ENCODE measurements at regions not wholly inside any gene's neighbourhood (a gene's known extent, or its start where the extent isn't known, plus 50 kb on each side); places are given as distances from the start of the nearest gene placed in this dataset.

DNA sequence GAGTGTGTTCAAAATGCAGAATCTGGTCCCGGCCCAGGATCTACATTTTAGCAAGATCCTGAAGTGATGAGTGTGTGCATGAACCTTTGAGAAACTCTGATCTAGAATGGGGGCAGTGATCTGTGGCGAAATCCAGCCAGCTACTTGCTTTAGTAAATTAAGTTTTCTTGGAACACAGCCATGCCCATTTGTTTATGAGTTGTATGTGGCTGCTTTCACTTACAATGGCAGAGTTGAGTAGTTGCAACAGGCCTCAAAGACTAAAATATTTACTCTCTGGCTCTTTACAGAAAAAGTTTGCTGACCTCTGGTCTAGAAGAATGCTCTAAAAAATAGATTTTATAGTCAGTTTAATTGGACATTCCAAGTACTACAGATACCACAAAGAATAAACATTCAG, 588.3 kb downstream of the BNC2 start:
- DNase-seq (ENCODE audit: extremely low spot score, unreplicated experiment) = no peak
- Mint-ChIP-seq H3K9me3 (peaks cover 17% of the 10 kb centered on the region), H3K4me3 (no peak overlapping the region), H3K27ac (no peak overlapping the region), H3K36me3 (peaks cover 4% of the 10 kb centered on the region), H3K4me1 (ENCODE audit: unreplicated experiment) (peaks cover 46% of the 10 kb centered on the region), H3K27me3 (peaks cover 3% of the 10 kb centered on the region)
- TF ChIP-seq, protein P1, sequence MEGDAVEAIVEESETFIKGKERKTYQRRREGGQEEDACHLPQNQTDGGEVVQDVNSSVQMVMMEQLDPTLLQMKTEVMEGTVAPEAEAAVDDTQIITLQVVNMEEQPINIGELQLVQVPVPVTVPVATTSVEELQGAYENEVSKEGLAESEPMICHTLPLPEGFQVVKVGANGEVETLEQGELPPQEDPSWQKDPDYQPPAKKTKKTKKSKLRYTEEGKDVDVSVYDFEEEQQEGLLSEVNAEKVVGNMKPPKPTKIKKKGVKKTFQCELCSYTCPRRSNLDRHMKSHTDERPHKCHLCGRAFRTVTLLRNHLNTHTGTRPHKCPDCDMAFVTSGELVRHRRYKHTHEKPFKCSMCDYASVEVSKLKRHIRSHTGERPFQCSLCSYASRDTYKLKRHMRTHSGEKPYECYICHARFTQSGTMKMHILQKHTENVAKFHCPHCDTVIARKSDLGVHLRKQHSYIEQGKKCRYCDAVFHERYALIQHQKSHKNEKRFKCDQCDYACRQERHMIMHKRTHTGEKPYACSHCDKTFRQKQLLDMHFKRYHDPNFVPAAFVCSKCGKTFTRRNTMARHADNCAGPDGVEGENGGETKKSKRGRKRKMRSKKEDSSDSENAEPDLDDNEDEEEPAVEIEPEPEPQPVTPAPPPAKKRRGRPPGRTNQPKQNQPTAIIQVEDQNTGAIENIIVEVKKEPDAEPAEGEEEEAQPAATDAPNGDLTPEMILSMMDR (conservative IDR thresholded peaks at IDR 0.05) = no peak

DNA sequence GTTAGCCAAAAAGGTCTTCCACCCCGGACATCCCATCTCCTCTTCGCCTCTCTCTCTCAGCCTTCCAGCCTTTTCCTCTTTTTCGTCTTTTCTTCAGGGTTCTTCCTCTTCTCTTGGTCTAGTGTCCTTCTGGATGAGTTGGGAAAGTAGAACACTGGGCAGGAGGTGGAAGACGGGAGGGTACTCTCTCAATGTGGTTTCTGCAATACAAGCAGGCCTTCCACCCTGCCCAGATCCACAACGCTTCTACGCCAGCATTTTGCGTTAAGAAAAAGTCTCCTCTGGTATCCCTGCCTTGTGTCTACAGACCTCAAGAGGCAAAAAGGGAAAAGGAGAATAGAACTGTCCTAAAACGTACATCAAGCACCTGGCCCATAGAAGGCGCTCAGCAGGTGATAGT, 587.8 kb downstream of the BNC2 start:
- H3K36me3 Mint-ChIP-seq = peaks cover 4% of the 10 kb centered on the region
- H3K27ac Mint-ChIP-seq = no peak overlapping the region
- no peak overlapping the region for H3K4me3 Mint-ChIP-seq
- no peak for DNase-seq (ENCODE audit: extremely low spot score, unreplicated experiment)
- peaks cover 17% of the 10 kb centered on the region for H3K9me3 Mint-ChIP-seq
- H3K27me3 Mint-ChIP-seq = peaks cover 3% of the 10 kb centered on the region
- TF ChIP-seq, protein P1 (conservative IDR thresholded peaks at IDR 0.05) = no peak
- H3K4me1 Mint-ChIP-seq (ENCODE audit: unreplicated experiment) = peaks cover 41% of the 10 kb centered on the region

DNA sequence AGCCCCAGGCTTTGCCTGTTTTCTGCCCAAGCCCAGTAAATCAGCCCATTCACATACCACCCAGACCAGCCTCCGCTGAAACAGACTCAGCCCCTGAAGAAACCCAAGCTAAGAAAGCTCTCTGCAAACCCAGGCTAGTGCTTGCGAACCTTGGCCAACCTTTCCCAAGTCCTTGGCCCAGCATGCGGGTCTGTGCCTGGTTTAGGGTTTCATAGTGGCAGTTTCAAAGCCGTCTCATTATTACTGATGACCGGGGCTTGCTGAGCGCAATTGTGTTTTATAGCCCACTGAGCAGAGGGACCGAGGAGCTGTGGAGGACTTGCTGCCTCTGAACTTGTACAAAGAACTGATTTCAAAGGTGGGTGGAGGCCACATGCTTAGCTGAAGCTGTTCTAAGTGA, 584.3 kb downstream of the BNC2 start:
- no peak for DNase-seq (ENCODE audit: extremely low spot score, unreplicated experiment)
- peaks cover 21% of the 10 kb centered on the region for H3K4me1 Mint-ChIP-seq (ENCODE audit: unreplicated experiment)

DNA sequence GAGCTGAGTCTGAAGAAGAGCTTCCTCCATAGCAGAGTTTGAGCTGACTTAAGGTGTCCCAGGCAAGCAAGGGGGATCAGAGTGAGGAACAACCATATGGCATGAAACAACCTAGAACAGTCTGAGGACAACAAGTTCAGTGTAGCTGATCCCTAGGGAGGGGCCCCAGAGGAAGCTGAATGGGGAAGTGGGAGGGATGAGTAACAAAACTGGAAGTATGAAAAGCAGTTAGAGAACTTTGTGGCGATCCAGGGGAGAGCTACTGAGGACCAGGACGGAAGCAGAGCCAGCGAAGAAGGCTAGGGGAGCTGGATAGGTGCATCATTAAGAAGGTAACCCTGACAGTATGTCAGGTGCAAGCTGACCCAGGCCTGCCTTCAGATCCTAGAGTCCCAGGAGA, 580.8 kb downstream of the BNC2 start:
- DNase-seq (ENCODE audit: extremely low spot score, unreplicated experiment) = no peak
- peaks cover 4% of the 10 kb centered on the region for H3K27me3 Mint-ChIP-seq
- H3K9me3 Mint-ChIP-seq = peaks cover 5% of the 10 kb centered on the region
- TF ChIP-seq, protein P1 (conservative IDR thresholded peaks at IDR 0.05) = no peak
- H3K27ac Mint-ChIP-seq = no peak overlapping the region
- H3K36me3 Mint-ChIP-seq = no peaks in the 10 kb centered on the region
- peaks cover 10% of the 10 kb centered on the region for H3K4me1 Mint-ChIP-seq (ENCODE audit: unreplicated experiment)
- no peak overlapping the region for H3K4me3 Mint-ChIP-seq

More for the DNA sequence above, 584.3 kb downstream of the BNC2 start:
- Mint-ChIP-seq H3K27ac (no peak overlapping the region), H3K4me3 (no peak overlapping the region), H3K9me3 (peaks cover 17% of the 10 kb centered on the region), H3K36me3 (peaks cover 4% of the 10 kb centered on the region), H3K27me3 (peaks cover 4% of the 10 kb centered on the region)
- TF ChIP-seq, protein P1 (conservative IDR thresholded peaks at IDR 0.05) = no peak

DNA sequence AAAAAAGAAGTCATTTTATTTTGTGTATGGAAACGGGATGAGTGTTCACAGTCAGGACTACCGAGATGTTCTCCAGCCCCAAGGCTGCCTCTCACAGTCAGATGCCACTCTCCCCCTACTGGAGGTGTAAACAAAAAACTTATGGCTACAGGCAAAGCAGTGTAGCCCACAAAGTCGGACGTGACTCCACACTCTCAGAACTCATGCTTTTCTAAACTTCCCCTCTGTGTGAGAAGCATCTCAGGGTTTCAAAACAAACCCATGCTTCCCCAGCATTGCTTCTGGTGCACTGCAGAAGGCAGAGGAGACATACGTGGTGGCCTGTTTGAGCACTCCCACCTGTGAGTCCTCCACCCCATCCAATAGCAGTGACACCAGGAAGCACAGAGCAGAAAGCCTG, 580.3 kb downstream of the BNC2 start:
- TF ChIP-seq, protein P1 (conservative IDR thresholded peaks at IDR 0.05) = no peak
- H3K27ac Mint-ChIP-seq = no peak overlapping the region
- H3K4me3 Mint-ChIP-seq = no peak overlapping the region
- H3K9me3 Mint-ChIP-seq = peaks cover 8% of the 10 kb centered on the region
- peaks cover 4% of the 10 kb centered on the region for H3K27me3 Mint-ChIP-seq
- DNase-seq (ENCODE audit: extremely low spot score, unreplicated experiment) = no peak
- H3K4me1 Mint-ChIP-seq (ENCODE audit: unreplicated experiment) = peaks cover 10% of the 10 kb centered on the region
- H3K36me3 Mint-ChIP-seq = no peaks in the 10 kb centered on the region

DNA sequence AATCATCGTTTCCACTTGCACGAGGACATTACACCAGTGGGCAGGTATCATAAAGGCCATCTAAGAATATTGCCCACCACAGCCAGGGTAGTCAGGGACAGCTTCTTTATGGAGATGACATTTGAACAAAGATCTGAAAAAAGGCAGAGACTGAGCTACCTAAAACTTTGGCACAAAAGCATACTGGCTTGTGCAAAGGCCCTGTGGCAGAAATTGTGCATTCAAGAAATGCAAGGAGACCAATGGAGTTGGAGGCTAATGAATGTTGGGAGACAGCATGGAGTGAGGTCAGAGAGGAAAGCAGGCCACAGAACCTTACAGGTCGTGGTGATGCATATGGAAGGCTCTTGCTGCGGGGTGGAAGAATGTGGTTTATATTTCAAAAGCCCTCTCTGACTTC, 578.5 kb downstream of the BNC2 start:
- H3K27me3 Mint-ChIP-seq = peaks cover 4% of the 10 kb centered on the region
- TF ChIP-seq, protein P1 (conservative IDR thresholded peaks at IDR 0.05) = no peak
- peaks cover 10% of the 10 kb centered on the region for H3K9me3 Mint-ChIP-seq
- H3K4me1 Mint-ChIP-seq (ENCODE audit: unreplicated experiment) = peaks cover under 1% of the 10 kb centered on the region
- no peaks in the 10 kb centered on the region for H3K36me3 Mint-ChIP-seq
- no peak overlapping the region for H3K4me3 Mint-ChIP-seq
- no peak for DNase-seq (ENCODE audit: extremely low spot score, unreplicated experiment)
- no peak overlapping the region for H3K27ac Mint-ChIP-seq
